ENCODE measurements at regions not wholly inside any gene's neighbourhood (a gene's known extent, or its start where the extent isn't known, plus 50 kb on each side); places are given as distances from the start of the nearest gene placed in this dataset.

DNA sequence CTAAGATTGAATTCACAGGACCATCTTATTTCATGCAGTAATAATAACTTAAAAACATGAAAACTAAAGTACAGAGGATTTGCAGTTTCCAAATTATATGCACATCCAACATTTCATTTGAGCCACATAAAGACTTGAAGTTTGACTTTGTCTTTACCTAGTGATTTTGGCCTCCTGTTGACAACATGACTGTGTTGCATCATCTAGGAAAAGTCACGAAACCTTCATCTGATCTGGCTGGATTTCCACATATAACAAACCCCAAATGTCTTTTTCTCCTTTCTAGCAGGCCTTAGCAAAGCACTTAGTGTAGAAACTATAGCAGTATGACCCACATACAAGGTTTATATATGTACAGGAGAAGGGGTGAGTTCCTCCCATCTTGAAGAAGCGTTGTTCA lies 406.5 kb upstream of the CDH5 start:
- no peak for TF ChIP-seq EP300 (IDR thresholded peaks at IDR 0.05)
- TF ChIP-seq POLR2AphosphoS5 (IDR thresholded peaks at IDR 0.05) = no peak
- TF ChIP-seq, protein P1, sequence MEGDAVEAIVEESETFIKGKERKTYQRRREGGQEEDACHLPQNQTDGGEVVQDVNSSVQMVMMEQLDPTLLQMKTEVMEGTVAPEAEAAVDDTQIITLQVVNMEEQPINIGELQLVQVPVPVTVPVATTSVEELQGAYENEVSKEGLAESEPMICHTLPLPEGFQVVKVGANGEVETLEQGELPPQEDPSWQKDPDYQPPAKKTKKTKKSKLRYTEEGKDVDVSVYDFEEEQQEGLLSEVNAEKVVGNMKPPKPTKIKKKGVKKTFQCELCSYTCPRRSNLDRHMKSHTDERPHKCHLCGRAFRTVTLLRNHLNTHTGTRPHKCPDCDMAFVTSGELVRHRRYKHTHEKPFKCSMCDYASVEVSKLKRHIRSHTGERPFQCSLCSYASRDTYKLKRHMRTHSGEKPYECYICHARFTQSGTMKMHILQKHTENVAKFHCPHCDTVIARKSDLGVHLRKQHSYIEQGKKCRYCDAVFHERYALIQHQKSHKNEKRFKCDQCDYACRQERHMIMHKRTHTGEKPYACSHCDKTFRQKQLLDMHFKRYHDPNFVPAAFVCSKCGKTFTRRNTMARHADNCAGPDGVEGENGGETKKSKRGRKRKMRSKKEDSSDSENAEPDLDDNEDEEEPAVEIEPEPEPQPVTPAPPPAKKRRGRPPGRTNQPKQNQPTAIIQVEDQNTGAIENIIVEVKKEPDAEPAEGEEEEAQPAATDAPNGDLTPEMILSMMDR (IDR thresholded peaks at IDR 0.05) = no peak
- no peak for TF ChIP-seq POLR2A (IDR thresholded peaks at IDR 0.05)
- H3K27ac ChIP-seq = no peak overlapping the region
- no peak overlapping the region for H3K4me3 ChIP-seq
- DNase-seq = no peak
- 65 to 72% (median 69%) methylated on average over 2 of the region's 2 CpGs for WGBS, 5 donors
- no peaks in the 10 kb centered on the region for H3K4me1 ChIP-seq
- intact Hi-C loops (cut with DNase I; ENCODE audit: low total_unique reads) = no loop called here
- no peaks in the 10 kb centered on the region for H3K27me3 ChIP-seq
- H3K9me3 ChIP-seq = no peaks in the 10 kb centered on the region
- H3K36me3 ChIP-seq = no peaks in the 10 kb centered on the region

DNA sequence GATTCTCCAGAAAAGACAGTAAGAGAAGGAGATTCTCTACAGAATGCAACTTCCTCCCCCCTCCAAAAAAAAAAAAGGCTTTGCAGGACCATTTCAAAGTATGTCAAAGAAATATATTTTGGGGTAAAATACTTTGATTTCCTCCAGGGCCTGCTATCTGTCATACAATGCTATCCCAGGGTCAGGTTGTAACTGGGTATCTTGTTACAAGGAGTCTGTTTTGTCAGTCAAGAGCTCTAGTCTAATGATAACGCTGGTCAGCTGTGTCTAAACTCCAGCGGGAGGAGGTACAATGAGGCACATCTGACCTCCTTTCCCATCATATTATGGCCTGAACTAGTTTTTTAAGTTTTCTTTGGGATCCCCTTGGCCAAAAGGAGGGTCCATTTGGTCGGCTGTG lies 408.4 kb upstream of the CDH5 start:
- TF ChIP-seq, protein P1 (IDR thresholded peaks at IDR 0.05) = no peak
- TF ChIP-seq POLR2AphosphoS5 (IDR thresholded peaks at IDR 0.05) (no peak), EP300 (IDR thresholded peaks at IDR 0.05) (no peak), POLR2A (IDR thresholded peaks at IDR 0.05) (no peak)
- DNase-seq = no peak
- no peak overlapping the region for H3K4me3 ChIP-seq
- H3K4me1 ChIP-seq = no peaks in the 10 kb centered on the region
- WGBS, 5 donors = 28 to 40% (median 37%) methylated on average over 3 of the region's 3 CpGs
- H3K27me3 ChIP-seq = no peaks in the 10 kb centered on the region
- no peak overlapping the region for H3K27ac ChIP-seq
- H3K36me3 ChIP-seq = no peaks in the 10 kb centered on the region
- H3K9me3 ChIP-seq = no peaks in the 10 kb centered on the region
- intact Hi-C loops (cut with DNase I; ENCODE audit: low total_unique reads) = no loop called here

DNA sequence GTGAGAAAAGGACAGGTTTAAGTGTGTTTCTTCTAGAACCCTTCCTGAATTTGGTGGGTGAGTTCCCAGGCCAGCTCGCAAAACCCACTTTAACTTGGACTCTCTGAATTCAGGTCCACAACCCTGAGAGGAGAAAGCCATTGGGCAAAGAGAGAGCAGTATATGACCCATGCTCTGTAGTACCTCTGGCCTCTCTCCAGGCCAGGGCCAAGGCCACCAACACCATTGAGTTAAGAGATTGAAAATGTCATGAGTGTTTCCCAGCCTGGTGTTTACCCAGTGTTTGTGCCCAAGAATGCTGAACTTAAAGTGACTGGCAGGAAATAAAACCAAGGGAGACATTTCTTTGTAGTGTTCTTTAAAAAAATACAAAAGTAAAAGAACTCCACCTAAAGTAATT lies 410.4 kb upstream of the CDH5 start:
- WGBS, 5 donors = 87 to 93% (median 88%) methylated on average over 1 of the region's 1 CpG
- intact Hi-C loops (cut with DNase I; ENCODE audit: low total_unique reads) = no loop called here
- no peak for TF ChIP-seq EP300 (IDR thresholded peaks at IDR 0.05)
- TF ChIP-seq POLR2AphosphoS5 (IDR thresholded peaks at IDR 0.05) = no peak
- no peak for TF ChIP-seq POLR2A (IDR thresholded peaks at IDR 0.05)
- TF ChIP-seq, protein P1 (IDR thresholded peaks at IDR 0.05) = no peak
- Histone ChIP-seq H3K4me1 (no peaks in the 10 kb centered on the region), H3K27me3 (no peaks in the 10 kb centered on the region), H3K36me3 (no peaks in the 10 kb centered on the region), H3K9me3 (no peaks in the 10 kb centered on the region), H3K27ac (no peak overlapping the region), H3K4me3 (no peak overlapping the region)
- no peak for DNase-seq

DNA sequence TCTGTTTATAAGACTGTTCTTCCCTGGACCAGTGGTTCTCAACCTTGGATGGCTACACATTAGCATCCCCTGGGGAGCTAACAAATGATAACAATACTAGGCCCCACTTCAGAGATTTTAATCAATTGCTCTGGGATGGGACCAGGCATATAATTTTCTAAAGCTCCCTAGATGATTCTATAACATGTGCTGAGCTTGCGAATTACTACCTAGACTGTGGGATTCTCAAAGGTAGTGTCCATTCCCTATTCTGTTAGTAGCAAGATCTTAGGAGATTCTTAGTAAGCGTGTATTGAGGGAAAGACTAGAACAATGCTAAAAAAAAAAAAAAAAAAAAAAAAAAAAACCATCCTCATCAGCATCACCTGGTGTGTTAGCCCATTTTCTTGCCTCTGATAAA lies 412.0 kb upstream of the CDH5 start:
- Histone ChIP-seq H3K4me3 (no peak overlapping the region), H3K36me3 (no peaks in the 10 kb centered on the region), H3K27ac (no peak overlapping the region), H3K27me3 (no peaks in the 10 kb centered on the region), H3K9me3 (no peaks in the 10 kb centered on the region), H3K4me1 (no peaks in the 10 kb centered on the region)
- 84 to 100% (median 91%) methylated on average over 2 of the region's 2 CpGs for WGBS, 5 donors
- TF ChIP-seq, protein P1 (IDR thresholded peaks at IDR 0.05) = no peak
- TF ChIP-seq POLR2AphosphoS5 (IDR thresholded peaks at IDR 0.05) (no peak), POLR2A (IDR thresholded peaks at IDR 0.05) (no peak), EP300 (IDR thresholded peaks at IDR 0.05) (no peak)
- intact Hi-C loops (cut with DNase I; ENCODE audit: low total_unique reads) = no loop called here
- no peak for DNase-seq
